ENCODE measurements at regions not wholly inside any gene's neighbourhood (a gene's known extent, or its start where the extent isn't known, plus 50 kb on each side); places are given as distances from the start of the nearest gene placed in this dataset.

GRCh38 chr6:140857739-140858380, 1274.9 kb upstream of the GJE1 start:
- Mint-ChIP-seq H3K27me3 (no peaks in the 10 kb centered on the region), H3K4me3 (no peak overlapping the region), H3K27ac (no peak overlapping the region), H3K9me3 (ENCODE audit: low read depth) (no peaks in the 10 kb centered on the region), H3K36me3 (ENCODE audit: low read depth) (no peaks in the 10 kb centered on the region), H3K4me1 (no peaks in the 10 kb centered on the region)
- CTCF ChIA-PET, result no interaction called here
- POLR2A ChIA-PET, result no interaction called here
- no peak for DNase-seq
- no peak for ATAC-seq
- intact Hi-C loops (cut with DNase I, micrococcal nuclease), result no loop called here

GRCh38 chr6:140855520-140855919, 1277.2 kb upstream of the GJE1 start:
- intact Hi-C loops (cut with DNase I, micrococcal nuclease), result no loop called here
- Mint-ChIP-seq H3K9me3 (ENCODE audit: low read depth) (no peaks in the 10 kb centered on the region), H3K4me1 (no peaks in the 10 kb centered on the region), H3K4me3 (no peak overlapping the region), H3K36me3 (ENCODE audit: low read depth) (no peaks in the 10 kb centered on the region), H3K27ac (no peak overlapping the region), H3K27me3 (no peaks in the 10 kb centered on the region)
- DNase-seq (no peak), ATAC-seq (no peak)
- ChIA-PET CTCF (no interaction called here), POLR2A (no interaction called here)

- intact Hi-C loops (cut with DNase I, micrococcal nuclease), result no loop called here
- Mint-ChIP-seq H3K27ac (no peak overlapping the region), H3K36me3 (ENCODE audit: low read depth) (no peaks in the 10 kb centered on the region), H3K27me3 (no peaks in the 10 kb centered on the region), H3K9me3 (ENCODE audit: low read depth) (no peaks in the 10 kb centered on the region), H3K4me1 (no peaks in the 10 kb centered on the region), H3K4me3 (no peak overlapping the region)
- ChIA-PET POLR2A (no interaction called here), CTCF (no interaction called here)
- no peak for DNase-seq
- ATAC-seq, result no peak
Observed at GRCh38 chr6:140854318-140854717, 1278.4 kb upstream of the GJE1 start.

- intact Hi-C loops (cut with DNase I, micrococcal nuclease), result no loop called here
- ChIA-PET CTCF (no interaction called here), POLR2A (no interaction called here)
- H3K4me1 Mint-ChIP-seq, result no peaks in the 10 kb centered on the region
- DNase-seq, result no peak
- H3K9me3 Mint-ChIP-seq (ENCODE audit: low read depth), result no peaks in the 10 kb centered on the region
- H3K27ac Mint-ChIP-seq, result no peak overlapping the region
- H3K4me3 Mint-ChIP-seq, result no peak overlapping the region
- no peak for ATAC-seq
- H3K36me3 Mint-ChIP-seq (ENCODE audit: low read depth), result no peaks in the 10 kb centered on the region
- H3K27me3 Mint-ChIP-seq, result no peaks in the 10 kb centered on the region
Observed at GRCh38 chr6:140850438-140850837, 1282.3 kb upstream of the GJE1 start.

GRCh38 chr6:140849456-140849855, 1283.3 kb upstream of the GJE1 start:
- ChIA-PET POLR2A (no interaction called here), CTCF (interaction anchor here (0.6 kb wide), 1 partner anchor 80 kb away, joined by 3 read pairs; no protein-coding TSS in a partner anchor)
- ATAC-seq, result no peak
- intact Hi-C loops (cut with DNase I, micrococcal nuclease), result no loop called here
- no peaks in the 10 kb centered on the region for H3K9me3 Mint-ChIP-seq (ENCODE audit: low read depth)
- no peaks in the 10 kb centered on the region for H3K4me1 Mint-ChIP-seq
- DNase-seq, result no peak
- no peak overlapping the region for H3K4me3 Mint-ChIP-seq
- H3K36me3 Mint-ChIP-seq (ENCODE audit: low read depth), result no peaks in the 10 kb centered on the region
- no peaks in the 10 kb centered on the region for H3K27me3 Mint-ChIP-seq
- H3K27ac Mint-ChIP-seq, result no peak overlapping the region

- Mint-ChIP-seq H3K36me3 (ENCODE audit: low read depth) (no peaks in the 10 kb centered on the region), H3K27ac (no peak overlapping the region), H3K4me3 (no peak overlapping the region), H3K4me1 (no peaks in the 10 kb centered on the region), H3K27me3 (peaks cover 2% of the 10 kb centered on the region), H3K9me3 (ENCODE audit: low read depth) (no peaks in the 10 kb centered on the region)
- intact Hi-C loops (cut with DNase I, micrococcal nuclease), result no loop called here
- POLR2A ChIA-PET, result no interaction called here
- DNase-seq (no peak), ATAC-seq (no peak)
- CTCF ChIA-PET, result no interaction called here
Observed at GRCh38 chr6:140847262-140847645, 1285.5 kb upstream of the GJE1 start.

- ChIA-PET POLR2A (no interaction called here), CTCF (no interaction called here)
- no peak overlapping the region for H3K27ac Mint-ChIP-seq
- ATAC-seq, result no peak
- no peak for DNase-seq
- H3K4me1 Mint-ChIP-seq, result no peaks in the 10 kb centered on the region
- no peaks in the 10 kb centered on the region for H3K36me3 Mint-ChIP-seq (ENCODE audit: low read depth)
- intact Hi-C loops (cut with DNase I, micrococcal nuclease), result no loop called here
- peaks cover 2% of the 10 kb centered on the region for H3K27me3 Mint-ChIP-seq
- H3K9me3 Mint-ChIP-seq (ENCODE audit: low read depth), result no peaks in the 10 kb centered on the region
- H3K4me3 Mint-ChIP-seq, result no peak overlapping the region
Observed at GRCh38 chr6:140846503-140847261, 1286.0 kb upstream of the GJE1 start.

GRCh38 chr6:140845701-140846100, 1287.0 kb upstream of the GJE1 start:
- no peaks in the 10 kb centered on the region for H3K4me1 Mint-ChIP-seq
- no peaks in the 10 kb centered on the region for H3K9me3 Mint-ChIP-seq (ENCODE audit: low read depth)
- no peaks in the 10 kb centered on the region for H3K36me3 Mint-ChIP-seq (ENCODE audit: low read depth)
- ATAC-seq, result no peak
- ChIA-PET CTCF (interaction anchor here (0.7 kb wide), 1 partner anchor 40 kb away, joined by 3 read pairs; no protein-coding TSS in a partner anchor), POLR2A (no interaction called here)
- no peak for DNase-seq
- no peak overlapping the region for H3K27ac Mint-ChIP-seq
- intact Hi-C loops (cut with DNase I, micrococcal nuclease), result no loop called here
- no peak overlapping the region for H3K4me3 Mint-ChIP-seq
- H3K27me3 Mint-ChIP-seq, result peaks cover 2% of the 10 kb centered on the region

- Mint-ChIP-seq H3K4me3 (no peak overlapping the region), H3K27ac (no peak overlapping the region)
Observed at GRCh38 chr6:140844167-140844566, 1288.6 kb upstream of the GJE1 start.

GRCh38 chr6:140833408-140833807, 1299.3 kb upstream of the GJE1 start:
- Mint-ChIP-seq H3K27me3 (no peaks in the 10 kb centered on the region), H3K4me1 (no peaks in the 10 kb centered on the region), H3K36me3 (ENCODE audit: low read depth) (no peaks in the 10 kb centered on the region), H3K27ac (no peak overlapping the region), H3K4me3 (no peak overlapping the region), H3K9me3 (ENCODE audit: low read depth) (no peaks in the 10 kb centered on the region)
- ChIA-PET CTCF (no interaction called here), POLR2A (no interaction called here)
- intact Hi-C loops (cut with DNase I, micrococcal nuclease), result no loop called here
- ATAC-seq (no peak), DNase-seq (no peak)

More at GRCh38 chr6:140844167-140844566, 1288.6 kb upstream of the GJE1 start:
- no peak for ATAC-seq
- no peaks in the 10 kb centered on the region for H3K4me1 Mint-ChIP-seq
- H3K9me3 Mint-ChIP-seq (ENCODE audit: low read depth), result no peaks in the 10 kb centered on the region
- DNase-seq, result no peak
- intact Hi-C loops (cut with DNase I, micrococcal nuclease), result no loop called here
- no peaks in the 10 kb centered on the region for H3K36me3 Mint-ChIP-seq (ENCODE audit: low read depth)
- POLR2A ChIA-PET, result no interaction called here
- CTCF ChIA-PET, result interaction anchor here (0.6 kb wide), 1 partner anchor 701 kb away, joined by 6 read pairs; no protein-coding TSS in a partner anchor
- H3K27me3 Mint-ChIP-seq, result peaks cover 2% of the 10 kb centered on the region

- no peaks in the 10 kb centered on the region for H3K4me1 Mint-ChIP-seq
- no peak for DNase-seq
- H3K27me3 Mint-ChIP-seq, result no peaks in the 10 kb centered on the region
- no peak overlapping the region for H3K27ac Mint-ChIP-seq
- POLR2A ChIA-PET, result no interaction called here
- no peaks in the 10 kb centered on the region for H3K9me3 Mint-ChIP-seq (ENCODE audit: low read depth)
- CTCF ChIA-PET, result no interaction called here
- no peak overlapping the region for H3K4me3 Mint-ChIP-seq
- H3K36me3 Mint-ChIP-seq (ENCODE audit: low read depth), result no peaks in the 10 kb centered on the region
- no peak for ATAC-seq
- intact Hi-C loops (cut with DNase I, micrococcal nuclease), result no loop called here
Observed at GRCh38 chr6:140830666-140831065, 1302.1 kb upstream of the GJE1 start.

- no peaks in the 10 kb centered on the region for H3K4me1 Mint-ChIP-seq
- H3K4me3 Mint-ChIP-seq, result no peak overlapping the region
- ChIA-PET POLR2A (no interaction called here), CTCF (no interaction called here)
- H3K36me3 Mint-ChIP-seq (ENCODE audit: low read depth), result no peaks in the 10 kb centered on the region
- no peaks in the 10 kb centered on the region for H3K27me3 Mint-ChIP-seq
- intact Hi-C loops (cut with DNase I, micrococcal nuclease), result no loop called here
- DNase-seq, result no peak
- no peaks in the 10 kb centered on the region for H3K9me3 Mint-ChIP-seq (ENCODE audit: low read depth)
- H3K27ac Mint-ChIP-seq, result no peak overlapping the region
- ATAC-seq, result no peak
Observed at GRCh38 chr6:140828856-140829255, 1303.9 kb upstream of the GJE1 start.
